ENCODE measurements at regions not wholly inside any gene's neighbourhood (a gene's known extent, or its start where the extent isn't known, plus 50 kb on each side); places are given as distances from the start of the nearest gene placed in this dataset.
A peak's percentile ranks its signal among the peaks of the same experiment; 100 is the strongest.

- ATAC-seq, result no peak
- no peaks in the 10 kb centered on the region for H3K27me3 ChIP-seq
- 90 to 100% methylated on average over 2 of the region's 2 CpGs for WGBS, 2 donors (ENCODE audit: low coverage in 1 of 2)
These were observed 142.3 kb downstream of the RGS9 start for GRCh38 chr17:65279456-65279855.

GRCh38 chr17:65278820-65279184 lies 141.6 kb downstream of the RGS9 start:
- Histone ChIP-seq H3K4me1 (peaks cover 0 to 18% (median 0%) of the 10 kb centered on the region in 3 donors), H3K36me3 (no peaks in the 10 kb centered on the region), H3K4me3 (no peak overlapping the region), H3K27me3 (no peaks in the 10 kb centered on the region), H3K27ac (peak overlapping the region in 1 of 4 donors; percentile 73), H3K9me3 (peaks cover 0 to 9% (median 0%) of the 10 kb centered on the region in 3 donors)
- WGBS, 2 donors (ENCODE audit: low coverage in 1 of 2), result 40% methylated on average over 1 of the region's 10 CpGs; no CpG with 5 or more reads in 1 of the 2 donors
- no peak for ATAC-seq
- TF ChIP-seq POLR2A (IDR thresholded peaks at IDR 0.05) (peak in 1 of 2 donors; percentile 5), CTCF (IDR thresholded peaks at IDR 0.05) (no peak)

More at GRCh38 chr17:65279456-65279855, 142.3 kb downstream of the RGS9 start:
- Histone ChIP-seq H3K36me3 (no peaks in the 10 kb centered on the region), H3K27ac (no peak overlapping the region), H3K4me1 (peaks cover 0 to 18% (median 0%) of the 10 kb centered on the region in 3 donors), H3K9me3 (peaks cover 0 to 11% (median 0%) of the 10 kb centered on the region in 3 donors), H3K4me3 (no peak overlapping the region)
- TF ChIP-seq CTCF (IDR thresholded peaks at IDR 0.05) (no peak), POLR2AphosphoS5 (IDR thresholded peaks at IDR 0.05) (no peak), EP300 (IDR thresholded peaks at IDR 0.05) (no peak), POLR2A (IDR thresholded peaks at IDR 0.05) (no peak)

DNA sequence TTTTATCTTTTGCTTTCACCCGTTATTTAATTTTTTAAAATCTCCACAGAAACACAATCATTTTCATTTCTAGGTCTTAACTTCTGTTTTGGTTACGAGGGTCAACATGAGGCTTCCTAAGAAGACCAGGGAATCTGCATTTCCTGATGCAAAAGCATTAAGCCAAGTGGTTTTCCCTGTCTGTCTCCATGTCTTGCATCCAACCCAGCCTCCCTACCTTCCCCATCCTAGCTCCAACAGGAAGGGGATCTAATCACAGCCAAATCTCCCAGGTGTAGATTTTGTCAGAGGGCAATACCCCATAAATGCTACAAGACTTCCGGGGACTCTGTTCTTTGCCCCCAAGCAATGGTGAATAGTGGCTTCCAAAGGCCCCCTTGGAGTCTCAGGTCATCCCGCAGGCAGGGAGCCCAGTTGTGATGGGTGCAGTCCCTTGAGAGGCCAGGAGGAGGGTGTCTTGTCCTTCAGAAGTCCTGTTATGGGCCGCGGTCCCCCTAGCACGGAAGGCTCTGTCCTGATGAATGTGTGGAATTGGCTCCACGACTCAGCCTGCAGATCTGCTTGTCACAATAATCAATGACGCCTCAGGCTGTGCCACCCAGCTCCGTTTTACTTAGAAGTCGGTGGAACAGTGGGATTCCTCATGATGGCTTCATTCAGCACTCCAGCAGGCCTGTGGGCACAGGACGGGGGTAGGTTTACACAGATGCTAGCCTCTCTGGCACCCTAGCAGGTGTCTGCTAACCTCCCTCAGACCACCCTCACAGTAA lies 141.1 kb downstream of the RGS9 start:
- Histone ChIP-seq H3K9me3 (peaks cover 0 to 3% (median 0%) of the 10 kb centered on the region in 3 donors), H3K27me3 (no peaks in the 10 kb centered on the region), H3K4me1 (peaks cover 0 to 18% (median 0%) of the 10 kb centered on the region in 3 donors), H3K4me3 (no peak overlapping the region), H3K36me3 (no peaks in the 10 kb centered on the region), H3K27ac (peak overlapping the region; percentile 27 to 82 (median 70))
- no peak for TF ChIP-seq POLR2AphosphoS5 (IDR thresholded peaks at IDR 0.05)
- no peak for TF ChIP-seq EP300 (IDR thresholded peaks at IDR 0.05)
- peak in 3 of 4 experiments; percentile 43 to 69 (median 59) for TF ChIP-seq CTCF (IDR thresholded peaks at IDR 0.05)
- no peak for TF ChIP-seq POLR2A (IDR thresholded peaks at IDR 0.05)
- WGBS, 2 donors (ENCODE audit: low coverage in 1 of 2), result 31 to 36% methylated on average over 2 to 5 of the region's 12 CpGs
- ATAC-seq, result peak; percentile 75

- H3K27ac ChIP-seq, result peak overlapping the region; percentile 51 to 82 (median 70)
- TF ChIP-seq POLR2AphosphoS5 (IDR thresholded peaks at IDR 0.05), result no peak
- no peak for TF ChIP-seq POLR2A (IDR thresholded peaks at IDR 0.05)
- no peak for TF ChIP-seq EP300 (IDR thresholded peaks at IDR 0.05)
- TF ChIP-seq CTCF (IDR thresholded peaks at IDR 0.05), result no peak
- H3K9me3 ChIP-seq, result no peaks in the 10 kb centered on the region
- peaks cover 0 to 18% (median 0%) of the 10 kb centered on the region in 3 donors for H3K4me1 ChIP-seq
- no peaks in the 10 kb centered on the region for H3K36me3 ChIP-seq
- no peak overlapping the region for H3K4me3 ChIP-seq
- no peaks in the 10 kb centered on the region for H3K27me3 ChIP-seq
- peak; percentile 75 for ATAC-seq
- WGBS, 2 donors (ENCODE audit: low coverage in 1 of 2), result 6 to 9% methylated on average over 10 of the region's 10 CpGs
These were observed 140.4 kb downstream of the RGS9 start for GRCh38 chr17:65277576-65277975.
